NCI-H2171 treated with DMSO at 0.1 percent for 48 hours (cell line): ENCODE measurements at regions not wholly inside any gene's neighbourhood (a gene's known extent, or its start where the extent isn't known, plus 50 kb on each side); places are given as distances from the start of the nearest gene placed in this dataset.
"Not testable (repeated sequence)": the region's sequence is repeated elsewhere in the genome, so short reads cannot be mapped to it uniquely, and the experiment has no call there.

ENCODE experiments used
- DNase-seq: peaks from one replicate; lab custom pipeline; 2025; lab: John Stamatoyannopoulos, UW

- no peak for DNase-seq
Observed at GRCh38 chr17:52738791-52739190, 580.3 kb upstream of the CA10 start.

- DNase-seq, result no peak
Observed at GRCh38 chr17:52737071-52737470, 578.6 kb upstream of the CA10 start.

- no peak for DNase-seq
Observed at GRCh38 chr17:52732841-52733240, 574.3 kb upstream of the CA10 start.

GRCh38 chr17:52724578-52724977, 566.1 kb upstream of the CA10 start:
- DNase-seq, result no peak

- DNase-seq, result no peak
Observed at GRCh38 chr17:52721910-52722309, 563.4 kb upstream of the CA10 start.

- no peak for DNase-seq
Observed at GRCh38 chr17:52710363-52710901, 551.9 kb upstream of the CA10 start.

- DNase-seq, result no peak
Observed at GRCh38 chr17:52709724-52710123, 551.2 kb upstream of the CA10 start.

GRCh38 chr17:52696362-52696761, 537.8 kb upstream of the CA10 start:
- DNase-seq, result no peak

GRCh38 chr17:52686140-52686539, 527.6 kb upstream of the CA10 start:
- DNase-seq, result no peak

- peak; percentile 27 for DNase-seq
Observed at GRCh38 chr17:52681480-52681879, 523.0 kb upstream of the CA10 start.

- DNase-seq, result no peak
Observed at GRCh38 chr17:52678211-52678610, 519.7 kb upstream of the CA10 start.

- no peak for DNase-seq
Observed at GRCh38 chr17:52674686-52675085, 516.2 kb upstream of the CA10 start.

GRCh38 chr17:52673791-52674190, 515.3 kb upstream of the CA10 start:
- no peak for DNase-seq

- no peak for DNase-seq
Observed at GRCh38 chr17:52666264-52666663, 507.8 kb upstream of the CA10 start.

- DNase-seq, result no peak
Observed at GRCh38 chr17:52660692-52661091, 502.2 kb upstream of the CA10 start.

GRCh38 chr17:52653014-52653413, 494.5 kb upstream of the CA10 start:
- DNase-seq, result no peak

- no peak for DNase-seq
Observed at GRCh38 chr17:52648995-52649394, 490.5 kb upstream of the CA10 start.

GRCh38 chr17:52647411-52647810, 488.9 kb upstream of the CA10 start:
- no peak for DNase-seq

GRCh38 chr17:52636443-52636842, 477.9 kb upstream of the CA10 start:
- no peak for DNase-seq

- no peak for DNase-seq
Observed at GRCh38 chr17:52606590-52606989, 448.1 kb upstream of the CA10 start.

- no peak for DNase-seq
Observed at GRCh38 chr17:52606098-52606497, 447.6 kb upstream of the CA10 start.

GRCh38 chr17:52604105-52604504, 445.6 kb upstream of the CA10 start:
- no peak for DNase-seq

GRCh38 chr17:52597452-52598215, 439.1 kb upstream of the CA10 start:
- not testable (repeated sequence) for DNase-seq

- no peak for DNase-seq
Observed at GRCh38 chr17:52594516-52594915, 436.0 kb upstream of the CA10 start.
